H1 (cell line): ENCODE measurements at regions not wholly inside any gene's neighbourhood (a gene's known extent, or its start where the extent isn't known, plus 50 kb on each side); places are given as distances from the start of the nearest gene placed in this dataset.

Experiments used
- CTCF ChIP-seq, 3 experiments: IDR thresholded peaks; 1 replicate in 2 of 3; 2 replicates in 1 of 3; pipeline versions ENCODE4 v1.5.1 to v1.6.1; 2011; ENCODE audit warnings: low read length in 3 of 3, mild to moderate bottlenecking in 3 of 3, inconsistent platforms in 2 of 3, low read depth in 1 of 3, moderate library complexity in 1 of 3; ENCODE audit not compliant: insufficient read depth in 1 of 3; ENCODE audit errors: control extremely low read depth in 1 of 3
- EP300 ChIP-seq, 2 experiments: IDR thresholded peaks; 1 replicate in 1 of 2; 2 replicates in 1 of 2; pipeline ENCODE4 v1.6.1; 2011 to 2012; ENCODE audit warnings: low read depth in 2 of 2, low read length in 2 of 2, mild to moderate bottlenecking in 2 of 2, borderline replicate concordance in 1 of 2, inconsistent platforms in 1 of 2, moderate library complexity in 1 of 2
- HDAC2 ChIP-seq, 2 experiments: fragments of 300-600 bp in 1 of 2; sonication (generic) in 1 of 2; IDR thresholded peaks; 2 replicates each; pipeline ENCODE4 v1.6.1; 2011 to 2012; ENCODE audit warnings: low read depth in 2 of 2, low read length in 2 of 2, mild to moderate bottlenecking in 2 of 2, moderate library complexity in 2 of 2, borderline replicate concordance in 1 of 2, inconsistent platforms in 1 of 2
- JUND ChIP-seq: IDR thresholded peaks from 2 replicates; pipeline ENCODE4 v1.6.1; 2011; ENCODE audit warnings: mild to moderate bottlenecking, improper control_type of control experiment, low read length
- KDM5A ChIP-seq: fragments of 200-600 bp; IDR thresholded peaks from 2 replicates; pipeline ENCODE4 v1.7.1; 2012; ENCODE audit warnings: mild to moderate bottlenecking, low read length, inconsistent platforms, mixed read lengths
- POLR2A ChIP-seq, 2 experiments: IDR thresholded peaks; 1 replicate in 1 of 2; 2 replicates in 1 of 2; pipeline ENCODE4 v1.6.1; 2011; ENCODE audit warnings: low read depth in 2 of 2, low read length in 2 of 2, mild to moderate bottlenecking in 2 of 2; ENCODE audit errors: control extremely low read depth in 1 of 2
- RNF2 ChIP-seq: fragments of 200-900, 300-1000 bp; sonication (generic); IDR thresholded peaks from 2 replicates; pipeline ENCODE4 v1.7.1; 2016; ENCODE audit warnings: borderline replicate concordance, low read depth, mild to moderate bottlenecking, antibody characterized with exemption, low read length; ENCODE audit not compliant: poor library complexity, severe bottlenecking; ENCODE audit errors: missing control alignments
- SIN3A ChIP-seq, 2 experiments: IDR thresholded peaks in 1 of 2; conservative IDR thresholded peaks in 1 of 2; 2 replicates each; pipeline ENCODE4 v1.6.1; 2011 to 2012; ENCODE audit warnings: low read length in 2 of 2, improper control_type of control experiment in 1 of 2, low read depth in 1 of 2, mild to moderate bottlenecking in 1 of 2
- SP1 ChIP-seq: IDR thresholded peaks from 2 replicates; pipeline ENCODE4 v1.6.1; 2011; ENCODE audit warnings: low read depth, low read length
- SUZ12 ChIP-seq: fragments of 200-600 bp; sonication (generic); IDR thresholded peaks from 2 replicates; pipeline ENCODE4 v1.6.1; 2012; ENCODE audit warnings: mild to moderate bottlenecking, inconsistent platforms, low read length, moderate library complexity, mixed read lengths
- TAF1 ChIP-seq: IDR thresholded peaks from 2 replicates; pipeline ENCODE4 v1.6.1; 2011; ENCODE audit warnings: mild to moderate bottlenecking, low read depth, low read length
- USF2 ChIP-seq: IDR thresholded peaks from 2 replicates; pipeline ENCODE4 v1.6.1; 2011; ENCODE audit warnings: low read length, improper control_type of control experiment
- YY1 ChIP-seq: IDR thresholded peaks from 2 replicates; pipeline ENCODE4 v1.6.1; 2011; ENCODE audit warnings: low read depth, mild to moderate bottlenecking, low read length

DNA sequence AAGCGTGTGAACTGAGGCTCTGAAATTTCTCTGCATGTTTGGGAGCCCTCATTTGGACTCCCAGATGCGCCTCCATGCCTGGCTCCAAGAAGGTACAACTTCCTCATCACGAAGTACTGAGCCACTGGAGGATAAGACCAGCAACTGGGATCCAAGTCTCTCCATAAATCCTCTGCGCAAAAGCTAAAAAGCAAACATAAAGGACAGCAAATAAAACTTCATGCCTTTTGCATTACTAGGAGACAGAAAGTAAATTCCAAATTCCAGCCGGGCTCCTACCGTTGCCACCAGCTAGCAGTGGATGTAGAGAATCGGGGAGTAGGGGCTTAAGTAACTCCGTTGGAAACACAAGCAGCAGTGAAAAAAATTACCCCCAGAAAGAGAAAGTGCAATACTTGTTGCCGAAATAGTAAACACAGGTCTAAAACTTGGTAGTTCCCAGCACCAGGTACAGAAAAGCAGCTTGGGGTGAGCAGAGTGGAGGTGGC is 477.1 kb upstream of the TENM3 start:
- TF ChIP-seq CTCF (IDR thresholded peaks at IDR 0.05; ENCODE audit: control extremely low read depth in 1 of 3, insufficient read depth in 1 of 3, low read depth in 1 of 3, low read length in 3 of 3) (no peak), POLR2A (IDR thresholded peaks at IDR 0.05; ENCODE audit: control extremely low read depth in 1 of 2, low read depth in 2 of 2, low read length in 2 of 2) (no peak), TAF1 (no peak), HDAC2 (IDR thresholded peaks at IDR 0.05; ENCODE audit: borderline replicate concordance in 1 of 2, low read depth in 2 of 2, low read length in 2 of 2) (no peak), USF2 (no peak), RNF2 (no peak), YY1 (no peak), SIN3A (conservative IDR thresholded peaks at IDR 0.05 in 1 of 2, IDR thresholded peaks at IDR 0.05 in 1 of 2; ENCODE audit: low read depth in 1 of 2, low read length in 2 of 2) (no peak), SUZ12 (no peak), SP1 (no peak), EP300 (IDR thresholded peaks at IDR 0.05; ENCODE audit: borderline replicate concordance in 1 of 2, low read depth in 2 of 2, low read length in 2 of 2) (no peak), JUND (no peak), KDM5A (no peak)
